ENCODE measurements at regions not wholly inside any gene's neighbourhood (a gene's known extent, or its start where the extent isn't known, plus 50 kb on each side); places are given as distances from the start of the nearest gene placed in this dataset.

DNA sequence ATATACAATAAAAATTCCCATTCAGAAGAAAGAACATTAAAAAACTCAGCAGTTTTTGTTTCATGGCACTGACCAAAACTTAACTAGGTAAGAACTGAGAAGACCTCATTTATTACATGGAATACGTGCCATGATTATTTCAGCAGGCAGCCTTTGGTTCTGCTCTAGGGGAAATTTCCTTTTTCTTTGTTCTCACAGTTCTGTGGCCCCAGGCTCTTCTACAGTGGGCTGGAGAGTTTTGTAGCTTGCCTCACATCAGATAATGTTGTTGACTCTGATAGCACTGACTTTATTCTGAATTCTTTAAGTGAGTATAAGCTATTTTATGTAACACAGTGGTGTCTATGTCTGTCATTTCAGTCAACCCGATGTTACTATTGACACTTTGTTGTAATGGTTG lies 844.3 kb downstream of the TBC1D32 start:
- H3K27ac Mint-ChIP-seq (ENCODE audit: unreplicated experiment) = no peak overlapping the region
- DNase-seq (ENCODE audit: low spot score) = no peak
- no peak overlapping the region for H3K4me3 Mint-ChIP-seq (ENCODE audit: unreplicated experiment)
- no peaks in the 10 kb centered on the region for H3K9me3 Mint-ChIP-seq (ENCODE audit: low read depth)
- peaks cover 5% of the 10 kb centered on the region for H3K27me3 Mint-ChIP-seq (ENCODE audit: low read depth)
- H3K36me3 Mint-ChIP-seq (ENCODE audit: low read depth) = no peaks in the 10 kb centered on the region
- no peaks in the 10 kb centered on the region for H3K4me1 Mint-ChIP-seq (ENCODE audit: low read depth)
- TF ChIP-seq, protein P1, sequence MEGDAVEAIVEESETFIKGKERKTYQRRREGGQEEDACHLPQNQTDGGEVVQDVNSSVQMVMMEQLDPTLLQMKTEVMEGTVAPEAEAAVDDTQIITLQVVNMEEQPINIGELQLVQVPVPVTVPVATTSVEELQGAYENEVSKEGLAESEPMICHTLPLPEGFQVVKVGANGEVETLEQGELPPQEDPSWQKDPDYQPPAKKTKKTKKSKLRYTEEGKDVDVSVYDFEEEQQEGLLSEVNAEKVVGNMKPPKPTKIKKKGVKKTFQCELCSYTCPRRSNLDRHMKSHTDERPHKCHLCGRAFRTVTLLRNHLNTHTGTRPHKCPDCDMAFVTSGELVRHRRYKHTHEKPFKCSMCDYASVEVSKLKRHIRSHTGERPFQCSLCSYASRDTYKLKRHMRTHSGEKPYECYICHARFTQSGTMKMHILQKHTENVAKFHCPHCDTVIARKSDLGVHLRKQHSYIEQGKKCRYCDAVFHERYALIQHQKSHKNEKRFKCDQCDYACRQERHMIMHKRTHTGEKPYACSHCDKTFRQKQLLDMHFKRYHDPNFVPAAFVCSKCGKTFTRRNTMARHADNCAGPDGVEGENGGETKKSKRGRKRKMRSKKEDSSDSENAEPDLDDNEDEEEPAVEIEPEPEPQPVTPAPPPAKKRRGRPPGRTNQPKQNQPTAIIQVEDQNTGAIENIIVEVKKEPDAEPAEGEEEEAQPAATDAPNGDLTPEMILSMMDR (IDR thresholded peaks at IDR 0.05) = no peak

DNA sequence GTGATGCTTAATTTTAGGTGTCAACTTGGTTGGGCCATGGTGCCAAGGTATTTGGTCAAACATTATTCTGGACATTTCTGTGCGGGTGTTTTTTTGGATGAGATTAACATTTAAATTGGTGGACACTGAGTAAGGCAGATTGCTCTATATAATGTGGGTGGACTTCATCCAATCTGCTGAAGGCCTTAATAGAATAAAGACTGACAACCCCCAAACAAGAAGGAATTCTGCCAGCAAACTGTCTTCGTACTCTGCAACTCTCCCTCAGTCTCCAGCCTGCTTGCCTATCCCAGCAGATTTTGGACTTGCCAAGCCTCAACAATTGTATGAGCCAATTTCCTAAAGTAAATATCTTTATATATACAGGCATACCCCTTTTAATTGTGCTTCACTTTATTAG lies 850.1 kb downstream of the TBC1D32 start:
- no peaks in the 10 kb centered on the region for H3K4me1 Mint-ChIP-seq (ENCODE audit: low read depth)
- no peak overlapping the region for H3K4me3 Mint-ChIP-seq (ENCODE audit: unreplicated experiment)
- H3K36me3 Mint-ChIP-seq (ENCODE audit: low read depth) = no peaks in the 10 kb centered on the region
- no peaks in the 10 kb centered on the region for H3K27me3 Mint-ChIP-seq (ENCODE audit: low read depth)
- DNase-seq (ENCODE audit: low spot score) = no peak
- TF ChIP-seq, protein P1 (IDR thresholded peaks at IDR 0.05) = no peak
- H3K9me3 Mint-ChIP-seq (ENCODE audit: low read depth) = peaks cover 11% of the 10 kb centered on the region
- H3K27ac Mint-ChIP-seq (ENCODE audit: unreplicated experiment) = no peak overlapping the region

DNA sequence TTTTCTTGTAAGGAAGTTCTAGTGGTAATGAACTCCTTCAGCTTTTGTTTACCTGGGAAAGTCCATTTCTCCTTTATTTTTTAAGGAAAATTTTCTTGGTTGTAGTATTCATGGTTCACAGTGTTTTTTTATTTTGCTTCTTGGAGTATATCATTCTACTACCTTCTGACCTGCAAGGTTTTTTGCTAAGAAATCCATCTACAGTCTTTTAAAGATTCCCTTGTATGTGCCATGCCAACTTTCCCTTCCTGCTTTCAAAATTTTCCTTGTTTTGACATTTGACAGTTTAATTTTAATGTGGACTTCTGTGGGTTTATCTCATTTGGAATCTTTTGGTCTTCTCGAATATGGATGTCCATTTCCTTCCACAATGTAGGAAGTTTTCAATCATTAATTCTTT lies 855.6 kb downstream of the TBC1D32 start:
- TF ChIP-seq, protein P1 (IDR thresholded peaks at IDR 0.05) = no peak
- no peak overlapping the region for H3K27ac Mint-ChIP-seq (ENCODE audit: unreplicated experiment)
- no peaks in the 10 kb centered on the region for H3K36me3 Mint-ChIP-seq (ENCODE audit: low read depth)
- no peak for DNase-seq (ENCODE audit: low spot score)
- peaks cover 41% of the 10 kb centered on the region for H3K9me3 Mint-ChIP-seq (ENCODE audit: low read depth)
- no peaks in the 10 kb centered on the region for H3K27me3 Mint-ChIP-seq (ENCODE audit: low read depth)
- no peaks in the 10 kb centered on the region for H3K4me1 Mint-ChIP-seq (ENCODE audit: low read depth)
- no peak overlapping the region for H3K4me3 Mint-ChIP-seq (ENCODE audit: unreplicated experiment)

DNA sequence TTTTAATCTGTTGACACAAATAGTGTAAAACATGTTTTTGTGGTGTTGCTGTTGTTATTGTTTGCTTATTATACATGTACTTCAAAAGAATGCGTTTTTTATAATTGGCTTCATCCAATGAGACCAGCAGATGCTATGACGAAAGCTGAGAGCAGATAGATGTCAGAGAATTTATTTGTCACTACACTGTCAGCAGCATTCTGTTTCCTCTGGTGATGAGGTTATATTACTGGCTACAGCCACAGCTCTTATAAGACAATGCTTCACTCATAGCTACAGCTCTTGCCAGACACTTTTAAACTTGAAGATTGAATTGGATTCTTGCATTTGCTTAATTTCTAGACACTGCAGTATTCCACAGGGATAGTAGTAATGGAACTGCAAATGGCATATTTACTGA lies 860.5 kb downstream of the TBC1D32 start:
- DNase-seq (ENCODE audit: low spot score) = no peak
- H3K4me3 Mint-ChIP-seq (ENCODE audit: unreplicated experiment) = no peak overlapping the region
- no peak overlapping the region for H3K27ac Mint-ChIP-seq (ENCODE audit: unreplicated experiment)
- H3K4me1 Mint-ChIP-seq (ENCODE audit: low read depth) = no peaks in the 10 kb centered on the region
- peaks cover 26% of the 10 kb centered on the region for H3K9me3 Mint-ChIP-seq (ENCODE audit: low read depth)
- H3K27me3 Mint-ChIP-seq (ENCODE audit: low read depth) = no peaks in the 10 kb centered on the region
- TF ChIP-seq, protein P1 (IDR thresholded peaks at IDR 0.05) = no peak
- H3K36me3 Mint-ChIP-seq (ENCODE audit: low read depth) = no peaks in the 10 kb centered on the region

DNA sequence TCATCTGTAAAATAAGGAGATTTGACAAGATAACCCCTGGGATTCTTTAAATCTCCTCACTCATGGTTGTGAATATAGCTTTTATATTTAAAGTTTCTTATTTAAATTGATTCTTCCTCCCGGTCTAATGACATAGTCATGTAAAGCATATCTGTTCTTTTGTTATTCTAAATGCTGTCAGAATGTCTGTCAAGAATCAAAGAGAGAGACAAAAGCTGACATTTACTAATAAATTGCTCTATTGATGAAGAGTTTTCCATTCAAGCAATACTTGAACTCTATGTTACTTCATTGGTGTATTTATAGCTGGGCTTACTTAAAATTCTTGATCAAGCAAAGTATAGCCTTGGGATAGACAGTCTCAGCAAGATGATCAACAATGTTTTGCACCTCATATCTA lies 865.8 kb downstream of the TBC1D32 start:
- Mint-ChIP-seq H3K27me3 (ENCODE audit: low read depth) (no peaks in the 10 kb centered on the region), H3K9me3 (ENCODE audit: low read depth) (peaks cover 4% of the 10 kb centered on the region), H3K4me3 (ENCODE audit: unreplicated experiment) (no peak overlapping the region), H3K4me1 (ENCODE audit: low read depth) (no peaks in the 10 kb centered on the region), H3K36me3 (ENCODE audit: low read depth) (no peaks in the 10 kb centered on the region), H3K27ac (ENCODE audit: unreplicated experiment) (no peak overlapping the region)
- no peak for DNase-seq (ENCODE audit: low spot score)
- TF ChIP-seq, protein P1 (IDR thresholded peaks at IDR 0.05) = no peak

All from chondrocyte (in vitro differentiated cells).